ENCODE measurements at regions not wholly inside any gene's neighbourhood (a gene's known extent, or its start where the extent isn't known, plus 50 kb on each side); places are given as distances from the start of the nearest gene placed in this dataset.

- TF ChIP-seq CTCF (IDR thresholded peaks at IDR 0.05; ENCODE audit: borderline replicate concordance, extremely low read depth, low read length, poor library complexity, severe bottlenecking) (no peak), EZH2 (IDR thresholded peaks at IDR 0.05; ENCODE audit: borderline replicate concordance, low read depth, low read length, severe bottlenecking) (no peak)
These were observed 191.6 kb downstream of the PLK2 start for GRCh38 chr5:58268268-58268667.
